Neural progenitor cell (in vitro differentiated cells): ENCODE measurements at regions not wholly inside any gene's neighbourhood (a gene's known extent, or its start where the extent isn't known, plus 50 kb on each side); places are given as distances from the start of the nearest gene placed in this dataset.

Experiments used
- CTCF ChIP-seq: fragments of 200-600 bp; sonication (generic); IDR thresholded peaks from 2 replicates; pipeline ENCODE4 v1.5.1; 2017; ENCODE audit warnings: antibody characterized with exemption, mild to moderate bottlenecking
- EZH2 ChIP-seq: fragments of 200-600 bp; sonication (generic); IDR thresholded peaks from 2 replicates; pipeline ENCODE4 v1.6.1; 2017; ENCODE audit warnings: antibody characterized with exemption, mild to moderate bottlenecking, moderate library complexity

DNA sequence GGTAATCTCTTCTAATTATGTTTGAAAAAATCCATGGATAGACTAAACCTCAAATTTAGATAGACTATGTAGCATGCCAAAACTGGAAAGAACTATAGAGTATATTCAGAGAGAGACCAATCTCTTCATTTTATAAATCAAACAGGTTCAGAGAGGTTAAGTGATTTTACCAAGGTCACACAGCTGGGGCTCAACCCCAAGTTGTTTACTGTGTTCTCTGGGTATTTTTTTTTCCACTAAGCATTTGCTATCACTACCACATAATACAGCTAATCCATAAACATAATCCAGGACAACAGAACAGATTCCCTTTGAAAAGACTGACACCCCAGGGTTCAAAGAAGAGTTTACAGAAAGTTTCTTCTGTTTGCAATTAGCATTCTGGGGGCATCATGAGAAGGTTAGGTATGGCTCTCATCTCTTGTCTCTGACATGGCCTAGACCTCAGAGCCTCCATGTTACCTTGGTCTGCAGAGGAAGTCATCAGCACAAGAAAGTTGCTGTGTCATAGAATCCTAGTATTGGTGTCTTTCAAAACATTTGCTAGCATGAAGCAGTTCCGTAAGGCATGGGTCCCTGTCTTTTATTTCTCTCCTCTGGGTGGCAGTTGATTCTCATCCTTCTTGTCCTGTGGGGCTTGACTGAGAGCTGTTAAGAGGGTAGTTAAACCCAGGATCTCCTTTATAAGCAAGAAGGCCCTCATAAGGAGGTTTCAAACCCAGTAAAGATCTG is 94.5 kb upstream of the HSD17B12 start:
- TF ChIP-seq CTCF (no peak), EZH2 (no peak)
